Small intestine (tissue), 7 donors: ENCODE measurements at regions not wholly inside any gene's neighbourhood (a gene's known extent, or its start where the extent isn't known, plus 50 kb on each side); places are given as distances from the start of the nearest gene placed in this dataset.

ENCODE experiments used
- DNase-seq, 2 donors: peaks; one replicate each; pipeline versions ENCODE4 v3.0.0 to v3.0.0-alpha.2; 2013
- FAIRE-seq: peaks from 2 replicates; lab custom pipeline; 2012; peaks lifted over from hg19 to GRCh38; lab: Jason Lieb, UNC
- H3K27ac ChIP-seq, 3 donors: one replicate each; pipeline ENCODE4 v1.5.1; 2013; ENCODE audit warnings: low read length in 2 of 3, mild to moderate bottlenecking in 2 of 3, control low read depth in 1 of 3, inconsistent platforms in 1 of 3, low read depth in 1 of 3, moderate library complexity in 1 of 3
- H3K27me3 ChIP-seq, 3 donors: one replicate each; pipeline ENCODE4 v1.6.1; 2013; ENCODE audit warnings: low read length in 3 of 3, inconsistent platforms in 1 of 3; ENCODE audit not compliant: control insufficient read depth in 3 of 3, insufficient read depth in 3 of 3
- H3K36me3 ChIP-seq, 3 donors: one replicate each; pipeline ENCODE4 v1.6.1; 2013; ENCODE audit warnings: low read length in 3 of 3, inconsistent platforms in 1 of 3, low read depth in 1 of 3, mild to moderate bottlenecking in 1 of 3, moderate library complexity in 1 of 3; ENCODE audit not compliant: control insufficient read depth in 3 of 3, insufficient read depth in 2 of 3
- H3K4me1 ChIP-seq, 3 donors: one replicate each; pipeline ENCODE4 v1.6.1; 2013; ENCODE audit warnings: low read length in 2 of 3, inconsistent platforms in 1 of 3, low read depth in 1 of 3, mild to moderate bottlenecking in 1 of 3, moderate library complexity in 1 of 3; ENCODE audit not compliant: control insufficient read depth in 3 of 3, insufficient read depth in 2 of 3
- H3K4me3 ChIP-seq, 3 donors: one replicate each; pipeline ENCODE4 v1.5.1; 2013; ENCODE audit warnings: low read length in 3 of 3, control low read depth in 1 of 3, inconsistent platforms in 1 of 3, low read depth in 1 of 3, mild to moderate bottlenecking in 1 of 3, moderate library complexity in 1 of 3
- H3K9me3 ChIP-seq, 2 donors: one replicate each; pipeline ENCODE4 v1.6.1; 2013; ENCODE audit warnings: low read depth in 1 of 2, low read length in 1 of 2; ENCODE audit not compliant: control insufficient read depth in 2 of 2, insufficient read depth in 1 of 2
- WGBS, 3 donors: extraction: QIAGEN DNeasy Blood & Tissue Kit; methylation state at CpG; one replicate each; pipeline ENCODE4 v1.1.7; 2013; 5-methylcytosine and 5-hydroxymethylcytosine counted together
- donor health status: healthy with polysubstance abuse.
- donor health status: control.
- donor health status: control.
- donor health status: Bipolar disorder and iron deficiency.
- donor health status: healthy.

DNA sequence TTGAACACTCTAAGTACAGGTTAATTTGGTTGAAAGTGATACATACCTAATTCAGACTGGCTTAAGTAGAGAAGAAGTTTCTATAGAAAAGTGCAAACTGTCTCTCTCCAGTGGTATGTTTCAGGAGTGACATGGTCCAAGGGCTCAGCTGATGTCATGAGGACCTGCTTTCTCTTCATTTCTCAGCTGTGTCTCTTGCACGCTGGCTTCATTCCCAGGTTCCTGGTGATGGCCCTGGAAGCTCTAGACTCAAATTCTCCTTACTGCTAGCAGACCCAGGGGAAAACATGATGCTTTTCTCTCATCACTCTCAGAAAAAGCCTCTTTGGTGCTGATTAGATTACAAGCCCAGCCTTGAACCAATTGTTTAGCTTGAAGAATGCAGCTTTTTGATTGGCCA lies 211.9 kb upstream of the CLINT1 start:
- WGBS, 3 donors: 68 to 95% (median 85%) methylated on average over 1 of the region's 1 CpG
- Histone ChIP-seq H3K27ac (no peak overlapping the region), H3K27me3 (no peaks in the 10 kb centered on the region), H3K4me3 (no peak overlapping the region), H3K9me3 (no peaks in the 10 kb centered on the region), H3K36me3 (no peaks in the 10 kb centered on the region), H3K4me1 (no peaks in the 10 kb centered on the region)
- DNase-seq: no peak
- no peak for FAIRE-seq

DNA sequence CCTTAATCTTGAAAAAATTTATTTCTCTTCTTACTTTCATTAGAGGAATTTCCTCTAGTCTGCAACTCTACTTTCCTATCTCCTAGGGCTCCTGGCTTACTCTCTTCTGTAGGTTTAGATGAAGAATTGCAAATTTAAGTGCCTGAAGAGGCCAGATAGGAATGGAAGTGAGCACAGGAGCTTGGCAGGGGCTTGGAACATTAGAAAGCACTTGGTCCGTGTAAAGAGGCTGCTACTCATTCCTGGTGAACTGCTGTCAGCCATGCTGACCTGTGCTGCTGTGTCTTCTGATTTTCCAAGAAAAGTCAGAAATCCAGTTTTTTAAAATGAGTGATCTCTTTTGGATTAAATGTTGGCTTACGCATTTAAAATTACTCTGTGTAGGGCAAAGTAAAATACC lies 210.9 kb upstream of the CLINT1 start:
- H3K36me3 ChIP-seq: no peaks in the 10 kb centered on the region
- H3K27me3 ChIP-seq: peaks cover 0 to under 1% (median 0%) of the 10 kb centered on the region in 3 donors
- DNase-seq (no peak), FAIRE-seq (no peak)
- H3K27ac ChIP-seq: no peak overlapping the region
- H3K9me3 ChIP-seq: no peaks in the 10 kb centered on the region
- 83 to 96% (median 90%) methylated on average over 2 of the region's 2 CpGs for WGBS, 3 donors
- no peaks in the 10 kb centered on the region for H3K4me1 ChIP-seq
- no peak overlapping the region for H3K4me3 ChIP-seq

DNA sequence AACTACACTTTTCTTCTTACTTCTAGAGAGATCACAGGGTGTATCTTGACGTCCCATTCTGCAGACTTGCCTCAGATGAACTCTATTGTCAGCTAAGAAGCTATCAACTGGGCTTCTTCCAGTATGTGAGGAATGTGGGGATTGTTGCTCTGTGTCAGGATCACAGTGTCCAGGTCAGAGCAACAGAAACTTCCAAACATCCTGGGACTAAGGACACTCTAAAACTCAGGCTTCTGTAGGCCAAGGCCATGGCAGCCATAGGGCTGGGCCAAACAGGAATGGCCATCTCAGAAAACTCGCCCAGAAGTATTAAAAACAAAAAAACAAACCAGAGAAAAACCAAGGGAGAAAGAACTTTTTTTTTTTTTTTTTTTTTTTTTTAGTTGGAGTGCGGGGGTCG lies 210.0 kb upstream of the CLINT1 start:
- Histone ChIP-seq H3K27ac (no peak overlapping the region), H3K4me1 (no peaks in the 10 kb centered on the region), H3K27me3 (peaks cover 0 to 2% (median 0%) of the 10 kb centered on the region in 3 donors), H3K36me3 (no peaks in the 10 kb centered on the region), H3K4me3 (no peak overlapping the region), H3K9me3 (no peaks in the 10 kb centered on the region)
- WGBS, 3 donors: 70 to 85% (median 83%) methylated on average over 4 of the region's 4 CpGs
- no peak for DNase-seq
- no peak for FAIRE-seq

GRCh38 chr5:158066076-158066475 lies 207.1 kb upstream of the CLINT1 start:
- Histone ChIP-seq H3K9me3 (no peaks in the 10 kb centered on the region), H3K27me3 (peaks cover 0 to 5% (median 0%) of the 10 kb centered on the region in 3 donors), H3K36me3 (no peaks in the 10 kb centered on the region), H3K4me1 (no peaks in the 10 kb centered on the region), H3K4me3 (no peak overlapping the region), H3K27ac (no peak overlapping the region)
- WGBS, 3 donors: 0 to 61% (median 38%) methylated on average over 1 of the region's 1 CpG
- no peak for DNase-seq
- FAIRE-seq: no peak

GRCh38 chr5:158064334-158065123 lies 205.6 kb upstream of the CLINT1 start:
- no peaks in the 10 kb centered on the region for H3K36me3 ChIP-seq
- no peaks in the 10 kb centered on the region for H3K4me1 ChIP-seq
- DNase-seq (no peak), FAIRE-seq (no peak)
- H3K27ac ChIP-seq: no peak overlapping the region
- H3K9me3 ChIP-seq: no peaks in the 10 kb centered on the region
- peaks cover 0 to 5% (median 0%) of the 10 kb centered on the region in 3 donors for H3K27me3 ChIP-seq
- no peak overlapping the region for H3K4me3 ChIP-seq
- WGBS, 3 donors: 59 to 77% (median 63%) methylated on average over 5 of the region's 5 CpGs

DNA sequence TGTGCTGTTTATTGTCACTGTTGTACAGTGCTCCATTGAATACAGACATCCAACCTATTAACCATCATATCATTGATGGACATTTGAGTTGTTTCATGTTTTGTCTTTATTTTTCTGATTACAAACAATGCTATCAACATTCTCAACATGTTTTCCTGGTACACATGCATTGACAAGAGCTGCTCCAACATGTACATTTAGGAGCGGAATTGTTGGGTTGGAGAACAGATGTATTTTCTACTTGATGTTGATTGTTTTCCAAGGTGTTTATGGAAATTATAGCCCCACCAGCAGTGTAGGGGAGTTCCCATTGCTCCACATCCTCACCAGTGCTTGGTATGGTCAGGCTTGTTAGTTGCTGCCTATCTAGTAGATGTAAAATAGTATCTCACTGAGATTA lies 204.1 kb upstream of the CLINT1 start:
- no peak for DNase-seq
- 97 to 100% (median 100%) methylated on average over 1 of the region's 1 CpG for WGBS, 3 donors
- Histone ChIP-seq H3K27me3 (peaks cover 0 to 5% (median 0%) of the 10 kb centered on the region in 3 donors), H3K4me1 (no peaks in the 10 kb centered on the region), H3K36me3 (no peaks in the 10 kb centered on the region), H3K4me3 (no peak overlapping the region), H3K27ac (no peak overlapping the region), H3K9me3 (no peaks in the 10 kb centered on the region)
- no peak for FAIRE-seq

DNA sequence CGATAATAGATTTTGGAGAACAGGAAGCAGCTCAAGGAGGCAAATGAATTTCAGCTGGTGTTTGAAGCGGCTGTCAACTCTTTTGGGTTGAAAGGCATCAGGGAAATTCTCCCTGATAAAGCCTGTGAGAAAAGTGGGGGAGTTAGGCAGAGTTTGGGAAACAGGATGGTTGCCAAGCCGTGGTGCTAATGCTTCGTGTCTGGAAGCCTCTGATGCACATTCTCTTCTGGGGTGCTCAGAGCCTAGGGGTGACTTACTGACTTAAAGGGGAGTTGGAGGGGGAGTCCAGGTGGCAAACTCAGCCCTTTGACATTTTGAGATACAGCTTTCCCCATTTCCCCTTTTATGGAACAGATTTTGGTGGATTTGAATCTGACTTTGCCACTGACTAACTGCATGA lies 202.5 kb upstream of the CLINT1 start:
- no peak for FAIRE-seq
- H3K27me3 ChIP-seq: peaks cover 0 to 5% (median 0%) of the 10 kb centered on the region in 3 donors
- no peaks in the 10 kb centered on the region for H3K9me3 ChIP-seq
- WGBS, 3 donors: 88 to 94% (median 90%) methylated on average over 4 of the region's 4 CpGs
- H3K4me1 ChIP-seq: no peaks in the 10 kb centered on the region
- DNase-seq: no peak
- H3K36me3 ChIP-seq: no peaks in the 10 kb centered on the region
- no peak overlapping the region for H3K27ac ChIP-seq
- H3K4me3 ChIP-seq: no peak overlapping the region

DNA sequence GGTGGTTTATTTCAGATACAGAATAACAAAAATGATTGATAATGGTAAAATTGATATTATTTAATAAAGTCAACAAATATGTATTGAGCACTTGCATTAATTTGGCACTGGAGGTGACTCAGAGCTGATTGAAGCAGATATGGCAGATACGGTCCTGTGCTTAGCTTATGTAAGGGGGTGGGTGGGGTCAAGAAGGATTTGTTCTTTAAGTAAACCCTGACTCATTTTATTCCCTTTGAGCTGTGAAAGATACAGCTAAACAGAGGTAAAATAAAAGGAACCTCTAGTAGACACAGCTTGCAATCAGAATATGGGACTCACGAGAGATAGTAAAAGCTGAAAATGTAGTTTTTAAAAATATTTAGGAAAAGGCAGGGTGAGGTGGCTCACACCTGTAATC lies 201.3 kb upstream of the CLINT1 start:
- no peaks in the 10 kb centered on the region for H3K4me1 ChIP-seq
- FAIRE-seq (no peak), DNase-seq (no peak)
- H3K36me3 ChIP-seq: no peaks in the 10 kb centered on the region
- 31 to 58% (median 44%) methylated on average over 2 of the region's 2 CpGs for WGBS, 3 donors
- H3K4me3 ChIP-seq: no peak overlapping the region
- no peaks in the 10 kb centered on the region for H3K9me3 ChIP-seq
- H3K27me3 ChIP-seq: peaks cover 0 to 5% (median 0%) of the 10 kb centered on the region in 3 donors
- H3K27ac ChIP-seq: no peak overlapping the region
